ENCODE measurements at regions not wholly inside any gene's neighbourhood (a gene's known extent, or its start where the extent isn't known, plus 50 kb on each side); places are given as distances from the start of the nearest gene placed in this dataset.

DNA sequence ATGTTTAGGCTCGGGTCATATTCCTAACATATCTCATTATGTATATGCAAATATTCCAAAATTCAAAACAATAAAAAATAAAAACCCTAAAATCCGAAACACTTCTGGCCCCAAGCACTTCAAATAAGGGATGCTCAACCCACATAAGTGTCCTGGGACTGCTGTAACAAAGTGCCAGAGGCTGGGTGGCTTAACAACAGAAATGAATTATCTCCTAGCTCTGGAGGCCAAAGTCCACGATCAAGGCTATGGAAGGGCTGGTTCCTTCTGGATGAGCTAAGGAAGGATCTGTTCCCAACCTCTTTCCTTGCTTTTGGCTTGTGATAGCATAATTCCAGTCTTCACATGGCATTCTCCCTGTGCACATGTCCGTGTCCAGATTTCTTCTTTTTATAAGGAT, 181.6 kb upstream of the NFE2L3 start:
- TF ChIP-seq, protein P1, sequence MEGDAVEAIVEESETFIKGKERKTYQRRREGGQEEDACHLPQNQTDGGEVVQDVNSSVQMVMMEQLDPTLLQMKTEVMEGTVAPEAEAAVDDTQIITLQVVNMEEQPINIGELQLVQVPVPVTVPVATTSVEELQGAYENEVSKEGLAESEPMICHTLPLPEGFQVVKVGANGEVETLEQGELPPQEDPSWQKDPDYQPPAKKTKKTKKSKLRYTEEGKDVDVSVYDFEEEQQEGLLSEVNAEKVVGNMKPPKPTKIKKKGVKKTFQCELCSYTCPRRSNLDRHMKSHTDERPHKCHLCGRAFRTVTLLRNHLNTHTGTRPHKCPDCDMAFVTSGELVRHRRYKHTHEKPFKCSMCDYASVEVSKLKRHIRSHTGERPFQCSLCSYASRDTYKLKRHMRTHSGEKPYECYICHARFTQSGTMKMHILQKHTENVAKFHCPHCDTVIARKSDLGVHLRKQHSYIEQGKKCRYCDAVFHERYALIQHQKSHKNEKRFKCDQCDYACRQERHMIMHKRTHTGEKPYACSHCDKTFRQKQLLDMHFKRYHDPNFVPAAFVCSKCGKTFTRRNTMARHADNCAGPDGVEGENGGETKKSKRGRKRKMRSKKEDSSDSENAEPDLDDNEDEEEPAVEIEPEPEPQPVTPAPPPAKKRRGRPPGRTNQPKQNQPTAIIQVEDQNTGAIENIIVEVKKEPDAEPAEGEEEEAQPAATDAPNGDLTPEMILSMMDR (IDR thresholded peaks at IDR 0.05), result no peak
- TF ChIP-seq POLR2A (IDR thresholded peaks at IDR 0.05), result no peak

Measured in testis (tissue), 2 donors.